KOPT-K1 (cell line): ENCODE measurements at regions not wholly inside any gene's neighbourhood (a gene's known extent, or its start where the extent isn't known, plus 50 kb on each side); places are given as distances from the start of the nearest gene placed in this dataset.

Source experiments
- H3K27ac ChIP-seq: fragments of 200-600 bp; sonication (generic); 2 replicates; pipeline ENCODE4 v1.5.1; 2016; ENCODE audit warnings: antibody characterized with exemption, mild to moderate bottlenecking, low read depth, low read length; ENCODE audit not compliant: poor library complexity, severe bottlenecking
- H3K36me3 ChIP-seq: fragments of 200-600 bp; sonication (generic); 2 replicates; pipeline ENCODE4 v1.5.1; 2017; ENCODE audit warnings: antibody characterized with exemption, mild to moderate bottlenecking, low read length, moderate library complexity; ENCODE audit not compliant: insufficient read depth
- H3K9me3 ChIP-seq: fragments of 200-600 bp; sonication (generic); 2 replicates; pipeline ENCODE4 v1.5.1; 2017; ENCODE audit warnings: antibody characterized with exemption, low read length, mild to moderate bottlenecking; ENCODE audit not compliant: insufficient read depth, poor library complexity, severe bottlenecking

DNA sequence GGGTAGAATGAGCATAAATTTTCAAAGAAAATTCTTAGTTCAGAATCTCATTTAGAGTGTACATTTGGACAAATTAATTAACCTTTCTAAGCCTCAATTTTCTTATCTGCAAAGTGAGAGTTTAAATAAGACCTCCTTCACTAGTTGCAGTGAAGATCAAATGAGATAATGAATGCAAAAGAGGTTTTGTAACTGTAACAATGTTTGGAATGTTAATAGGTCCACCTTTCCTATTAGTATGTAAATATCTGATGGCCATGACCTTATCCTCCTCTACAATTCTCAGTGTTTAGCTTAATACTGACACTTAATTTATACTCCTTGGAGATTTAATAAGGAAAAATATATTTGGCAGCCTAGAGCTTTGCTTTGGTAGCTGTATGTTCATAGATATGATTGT lies 138.8 kb downstream of the GABRG1 start:
- Histone ChIP-seq H3K9me3 (no peaks in the 10 kb centered on the region), H3K36me3 (no peaks in the 10 kb centered on the region), H3K27ac (no peak overlapping the region)

DNA sequence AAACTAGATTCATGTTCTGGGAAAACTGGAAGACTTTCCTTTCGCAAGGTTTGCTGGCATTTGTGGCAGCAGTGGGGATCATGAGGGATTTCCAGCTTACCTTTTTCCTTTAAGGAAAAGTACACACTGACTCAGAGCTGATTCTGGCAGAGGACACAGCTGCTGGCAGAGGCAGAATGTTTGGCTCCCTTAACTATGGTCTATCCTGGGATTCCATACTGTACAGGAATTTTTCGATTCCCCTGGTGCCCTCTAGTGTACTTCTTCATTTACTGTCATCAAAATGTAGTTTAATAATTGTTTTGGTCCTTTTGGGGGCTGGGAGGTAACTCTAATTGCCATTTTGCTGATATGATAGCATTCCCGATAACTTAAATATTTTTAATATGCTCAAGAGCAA lies 152.7 kb downstream of the GABRG1 start:
- Histone ChIP-seq H3K9me3 (peaks cover 8% of the 10 kb centered on the region), H3K27ac (no peak overlapping the region), H3K36me3 (no peaks in the 10 kb centered on the region)

DNA sequence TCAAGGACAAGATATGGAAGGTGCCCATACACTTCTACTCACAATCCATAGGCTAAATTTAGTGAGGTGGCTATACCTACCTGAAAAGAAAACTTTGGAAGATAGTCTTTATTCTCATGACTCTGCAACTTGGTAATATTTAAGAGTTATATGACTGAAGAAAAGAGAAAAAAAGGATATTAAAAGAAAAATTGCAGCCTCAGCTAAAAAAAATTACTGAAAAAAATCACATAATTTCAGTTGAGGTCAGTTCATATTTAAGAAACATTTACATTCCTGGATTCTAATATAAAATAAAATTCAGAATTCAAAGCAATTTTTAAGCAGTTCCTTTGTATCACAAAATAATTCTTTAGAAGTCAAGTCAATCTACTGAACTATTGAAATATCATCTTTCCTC lies 166.5 kb downstream of the GABRG1 start:
- Histone ChIP-seq H3K9me3 (no peaks in the 10 kb centered on the region), H3K36me3 (no peaks in the 10 kb centered on the region), H3K27ac (no peak overlapping the region)

DNA sequence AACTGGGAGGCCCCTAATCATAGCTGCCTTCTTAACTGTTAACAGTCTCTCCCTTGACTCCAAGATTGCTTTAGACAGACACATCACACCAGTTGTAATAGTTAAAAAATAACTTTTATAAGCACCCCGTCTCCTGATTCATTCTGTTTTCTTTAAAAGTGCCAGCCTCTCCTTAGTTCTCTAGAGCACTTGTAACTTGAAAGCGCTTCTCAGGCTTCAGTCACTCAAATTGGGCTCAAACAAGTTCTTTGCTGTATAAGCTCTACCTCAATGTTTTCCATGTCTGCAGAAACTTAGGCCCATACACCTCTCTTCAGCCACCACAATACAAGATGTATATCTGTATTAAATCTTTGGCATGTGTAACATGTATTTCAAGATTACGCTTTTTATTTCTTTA lies 169.6 kb downstream of the GABRG1 start:
- Histone ChIP-seq H3K9me3 (no peaks in the 10 kb centered on the region), H3K27ac (no peak overlapping the region), H3K36me3 (no peaks in the 10 kb centered on the region)

DNA sequence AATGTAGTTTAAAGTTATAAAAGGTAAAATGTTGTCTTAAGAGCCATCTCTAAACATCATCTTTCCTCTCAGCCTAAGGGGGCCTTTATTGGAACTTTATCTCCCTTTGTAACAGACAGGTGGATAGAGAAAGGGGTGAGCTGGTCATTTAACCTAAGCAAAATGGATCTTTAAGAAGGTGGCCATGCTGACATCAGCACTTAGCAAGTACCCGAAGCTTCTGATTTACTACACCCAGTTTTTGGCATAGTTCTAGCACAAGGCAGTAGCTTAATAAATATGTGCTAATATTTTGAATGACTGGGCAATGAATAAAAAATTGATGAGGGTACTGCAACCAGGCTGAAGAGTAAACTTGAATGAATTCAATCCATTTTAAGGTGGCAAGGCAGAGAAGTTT lies 172.7 kb downstream of the GABRG1 start:
- Histone ChIP-seq H3K36me3 (no peaks in the 10 kb centered on the region), H3K27ac (no peak overlapping the region), H3K9me3 (no peaks in the 10 kb centered on the region)

DNA sequence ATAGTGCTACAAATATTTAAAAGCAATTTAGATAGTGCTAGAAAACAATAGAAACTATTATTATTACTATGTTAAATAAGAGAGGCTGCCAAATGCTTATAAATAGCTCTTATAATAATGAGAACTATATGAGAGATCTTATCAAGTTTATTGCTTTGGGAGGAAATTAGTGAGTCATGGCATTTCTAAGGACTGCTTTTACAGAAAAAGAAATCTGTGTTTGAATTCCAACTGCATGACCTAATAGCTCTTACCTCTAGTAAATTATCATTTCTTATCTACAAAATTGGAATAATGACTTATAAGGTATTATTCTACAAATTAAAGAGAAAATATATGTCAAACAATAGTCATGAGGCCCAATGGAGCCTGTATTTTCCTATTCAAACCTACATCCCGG lies 177.2 kb downstream of the GABRG1 start:
- Histone ChIP-seq H3K9me3 (no peaks in the 10 kb centered on the region), H3K27ac (no peak overlapping the region), H3K36me3 (no peaks in the 10 kb centered on the region)

DNA sequence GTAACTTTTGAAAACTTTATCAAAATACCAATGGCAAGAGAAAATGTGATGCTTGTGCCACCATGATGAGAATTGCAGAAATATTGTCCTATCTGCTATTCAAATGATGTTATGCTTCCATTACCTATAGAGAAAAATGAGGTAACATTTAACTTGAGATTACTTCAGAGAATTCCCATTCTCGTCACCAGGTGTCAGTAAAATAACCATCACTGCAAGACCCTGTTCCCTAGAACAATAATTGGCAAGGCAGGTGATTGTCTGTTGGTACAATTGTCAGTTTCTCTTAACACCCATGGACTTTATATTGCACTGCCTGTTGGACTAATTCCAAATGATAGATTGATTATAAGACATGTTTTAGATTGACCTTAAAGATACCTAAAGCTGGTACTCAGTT lies 179.9 kb downstream of the GABRG1 start:
- Histone ChIP-seq H3K9me3 (no peaks in the 10 kb centered on the region), H3K36me3 (no peaks in the 10 kb centered on the region), H3K27ac (no peak overlapping the region)

DNA sequence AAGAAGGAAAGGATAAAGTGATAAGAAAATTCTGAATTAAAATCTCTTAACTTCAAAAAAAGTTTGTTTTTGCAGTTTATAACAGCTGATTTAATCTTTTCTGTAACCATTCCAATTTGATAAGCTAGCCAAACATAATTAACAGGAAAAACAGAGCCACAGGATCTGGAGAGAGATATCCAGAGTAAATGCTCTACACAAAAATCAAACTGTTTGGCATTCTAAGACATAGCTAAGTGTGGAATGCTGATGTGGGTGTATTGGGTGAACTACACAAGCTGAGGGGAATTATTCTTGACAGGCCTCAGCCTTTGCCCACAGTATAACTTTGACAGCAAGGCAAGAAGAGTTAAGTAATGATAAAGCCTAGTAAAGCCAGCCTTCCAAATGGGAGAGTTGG lies 184.8 kb downstream of the GABRG1 start:
- H3K27ac ChIP-seq = no peak overlapping the region
- H3K9me3 ChIP-seq = no peaks in the 10 kb centered on the region
- H3K36me3 ChIP-seq = no peaks in the 10 kb centered on the region

DNA sequence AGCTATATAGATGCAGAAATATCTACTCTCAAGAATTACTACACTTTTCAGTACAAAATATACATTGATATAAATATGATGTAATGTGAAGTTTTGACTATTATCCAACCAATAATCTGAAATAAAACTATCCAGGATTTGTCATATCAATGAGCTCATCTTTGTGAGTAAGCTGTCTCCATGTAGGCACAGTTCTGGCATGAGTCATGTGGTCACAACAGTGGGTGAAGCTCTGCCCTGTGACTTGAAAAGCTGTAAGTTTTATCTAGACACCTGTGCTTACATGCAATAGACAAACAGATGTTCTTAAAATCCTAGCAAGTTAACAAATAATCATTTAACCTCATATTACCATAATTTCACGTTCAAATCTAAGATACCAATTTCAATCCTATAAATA lies 192.7 kb downstream of the GABRG1 start:
- Histone ChIP-seq H3K27ac (no peak overlapping the region), H3K9me3 (no peaks in the 10 kb centered on the region), H3K36me3 (no peaks in the 10 kb centered on the region)

DNA sequence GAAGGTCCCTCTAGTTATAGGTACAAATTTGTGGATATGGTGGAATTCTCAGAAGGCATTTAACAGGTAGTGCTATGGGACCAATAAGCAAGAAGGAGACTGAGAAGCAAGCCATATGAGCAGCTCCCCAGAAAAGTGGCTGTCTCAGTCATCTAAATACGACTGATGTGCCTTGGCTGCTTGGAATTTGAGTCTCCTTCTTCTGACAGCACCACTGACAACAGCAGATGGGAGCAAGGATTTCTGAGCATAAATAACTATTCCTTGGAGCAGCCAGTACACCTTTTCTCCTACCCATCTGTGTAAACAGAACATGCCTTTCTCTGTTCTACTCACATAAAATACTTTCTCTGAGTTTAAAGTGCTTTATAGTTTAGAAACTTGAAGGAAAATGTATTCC lies 196.2 kb downstream of the GABRG1 start:
- H3K36me3 ChIP-seq = no peaks in the 10 kb centered on the region
- H3K27ac ChIP-seq = no peak overlapping the region
- no peaks in the 10 kb centered on the region for H3K9me3 ChIP-seq

DNA sequence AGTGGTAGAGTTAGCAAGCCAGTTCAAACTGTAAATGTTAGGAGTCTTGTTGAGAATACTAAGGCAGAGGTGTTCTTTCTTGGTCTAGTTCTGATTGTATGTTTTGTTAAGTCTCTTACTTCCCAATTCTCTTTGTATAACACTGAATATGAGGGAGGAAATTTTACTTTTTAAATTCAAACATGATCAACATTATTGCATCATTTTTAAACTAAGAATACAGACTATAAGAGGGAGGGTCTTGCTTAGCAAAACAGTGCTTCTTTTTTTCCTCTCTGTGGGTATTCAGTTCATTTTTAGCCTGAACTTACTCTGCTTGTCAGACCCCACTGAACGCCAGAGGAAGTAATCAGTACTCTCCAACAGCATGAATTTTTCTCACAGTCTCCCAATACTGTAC lies 198.0 kb downstream of the GABRG1 start:
- no peak overlapping the region for H3K27ac ChIP-seq
- H3K36me3 ChIP-seq = no peaks in the 10 kb centered on the region
- no peaks in the 10 kb centered on the region for H3K9me3 ChIP-seq

DNA sequence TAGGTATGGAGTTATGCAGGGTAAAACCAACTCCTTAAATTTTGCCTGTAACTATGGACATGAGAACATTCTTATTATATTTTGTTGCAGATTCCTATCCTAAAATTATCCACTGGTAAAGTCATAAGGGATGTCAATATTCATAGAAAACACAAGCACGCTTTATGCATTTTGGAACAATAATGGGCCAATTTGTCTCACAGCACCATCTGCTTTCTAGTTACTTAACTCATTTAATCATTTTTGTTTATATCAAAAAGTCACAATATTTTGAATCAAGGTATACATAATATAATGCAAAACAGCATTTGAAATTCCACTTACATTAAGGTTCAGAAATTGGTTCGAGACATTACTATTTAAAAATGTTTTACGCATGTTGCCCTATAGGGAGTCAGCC lies 203.0 kb downstream of the GABRG1 start:
- no peaks in the 10 kb centered on the region for H3K9me3 ChIP-seq
- no peaks in the 10 kb centered on the region for H3K36me3 ChIP-seq
- no peak overlapping the region for H3K27ac ChIP-seq

DNA sequence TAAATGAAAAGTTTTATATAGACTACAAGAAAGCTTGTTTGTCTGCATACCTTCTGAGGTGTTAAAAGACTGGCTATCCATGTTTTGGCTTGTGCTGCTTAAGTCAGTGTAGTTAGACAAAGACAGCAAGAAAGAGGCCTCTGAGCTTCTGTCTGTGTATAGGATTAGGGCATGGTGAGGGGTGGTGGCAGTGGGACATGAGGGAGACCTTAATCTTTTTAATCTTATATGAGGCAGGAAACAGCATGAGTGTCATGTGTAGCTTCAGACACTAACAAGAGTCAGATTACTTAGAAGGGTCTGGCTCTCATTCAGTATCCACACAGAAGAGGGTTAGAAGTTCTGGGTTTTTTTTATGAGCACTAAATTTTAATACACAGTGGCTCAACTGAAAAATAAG lies 213.3 kb downstream of the GABRG1 start:
- no peak overlapping the region for H3K27ac ChIP-seq
- H3K9me3 ChIP-seq = no peaks in the 10 kb centered on the region
- H3K36me3 ChIP-seq = no peaks in the 10 kb centered on the region

DNA sequence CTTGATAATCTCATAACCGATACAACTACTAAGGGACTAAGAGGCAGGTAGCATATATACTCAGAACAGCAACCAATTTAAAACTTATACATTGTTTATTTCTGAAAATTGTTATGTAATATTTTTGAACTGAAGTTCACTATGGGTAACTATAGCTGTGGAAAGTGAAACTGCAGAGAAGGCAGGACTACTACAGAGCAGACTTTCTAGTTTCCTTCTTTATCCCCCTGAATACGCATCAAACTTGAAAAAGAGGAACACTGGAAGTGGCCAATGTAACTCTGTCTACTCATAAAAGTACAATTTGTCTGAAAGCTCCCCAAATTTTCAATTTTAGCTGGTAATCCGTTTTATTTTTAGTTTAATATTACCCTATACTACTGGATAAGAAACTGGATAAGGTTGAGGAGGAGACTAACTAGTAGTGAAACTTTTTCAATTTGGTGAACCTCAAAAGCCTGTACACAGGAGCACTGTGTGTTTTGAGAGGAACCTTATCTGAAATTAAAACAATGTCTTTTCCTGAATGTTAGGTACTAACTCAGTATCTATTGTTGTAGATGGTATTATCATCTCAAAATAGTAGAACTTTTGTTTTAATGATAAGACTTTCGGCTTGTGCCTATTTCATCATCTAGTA lies 225.8 kb downstream of the GABRG1 start:
- Histone ChIP-seq H3K36me3 (no peaks in the 10 kb centered on the region), H3K27ac (no peak overlapping the region), H3K9me3 (no peaks in the 10 kb centered on the region)

DNA sequence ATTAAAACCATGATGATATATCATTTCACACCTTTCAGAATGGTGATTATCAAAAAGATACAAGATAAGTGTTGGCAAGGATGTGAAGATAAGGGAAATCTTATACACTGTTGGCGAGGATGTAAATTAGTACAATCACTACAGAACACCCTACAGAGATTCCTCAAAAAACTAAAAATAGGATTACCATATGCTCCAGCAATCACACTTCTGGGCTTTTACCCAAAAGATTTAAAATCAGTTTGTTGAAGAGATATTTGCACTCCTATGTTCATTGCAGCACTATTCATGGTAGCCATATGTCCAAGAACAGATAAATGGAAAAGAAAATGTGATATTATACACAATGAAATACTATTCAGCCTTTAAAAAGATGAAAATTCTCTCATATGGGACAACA lies 240.4 kb downstream of the GABRG1 start:
- Histone ChIP-seq H3K27ac (no peak overlapping the region), H3K36me3 (no peaks in the 10 kb centered on the region), H3K9me3 (no peaks in the 10 kb centered on the region)

DNA sequence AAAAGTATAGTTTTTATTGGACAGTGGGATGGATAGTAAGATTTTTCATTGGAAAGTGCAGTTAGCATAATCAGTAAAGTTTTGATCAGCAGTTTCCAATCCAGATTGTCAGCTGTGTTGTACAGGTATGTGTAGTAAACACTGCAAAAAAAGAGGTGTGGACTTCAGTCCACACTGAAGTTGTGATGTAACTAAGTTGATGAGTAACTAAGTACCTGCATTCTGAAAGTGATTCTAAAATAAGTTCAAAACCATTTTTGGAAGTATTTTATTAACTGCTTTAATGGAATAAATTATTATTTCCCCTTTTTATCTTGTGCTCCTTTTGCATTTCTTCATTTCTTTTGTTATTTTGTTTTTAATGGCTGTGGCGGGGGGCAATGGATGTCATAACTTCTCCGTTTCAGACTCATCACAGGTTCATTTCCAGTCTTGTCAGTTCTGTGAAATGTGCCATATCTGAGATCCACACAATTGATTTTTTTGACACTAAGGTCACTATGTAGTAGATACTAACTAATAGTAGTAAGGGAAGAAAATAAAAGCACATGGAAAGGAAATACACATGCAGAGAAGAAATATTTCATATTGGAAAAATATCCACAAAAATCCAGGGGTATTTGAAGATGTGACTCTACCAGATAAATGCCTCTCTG lies 247.5 kb downstream of the GABRG1 start:
- H3K27ac ChIP-seq = no peak overlapping the region
- no peaks in the 10 kb centered on the region for H3K36me3 ChIP-seq
- H3K9me3 ChIP-seq = no peaks in the 10 kb centered on the region
